ENCODE measurements at regions not wholly inside any gene's neighbourhood (a gene's known extent, or its start where the extent isn't known, plus 50 kb on each side); places are given as distances from the start of the nearest gene placed in this dataset.
"Not testable (repeated sequence)": the region's sequence is repeated elsewhere in the genome, so short reads cannot be mapped to it uniquely, and the experiment has no call there.

DNA sequence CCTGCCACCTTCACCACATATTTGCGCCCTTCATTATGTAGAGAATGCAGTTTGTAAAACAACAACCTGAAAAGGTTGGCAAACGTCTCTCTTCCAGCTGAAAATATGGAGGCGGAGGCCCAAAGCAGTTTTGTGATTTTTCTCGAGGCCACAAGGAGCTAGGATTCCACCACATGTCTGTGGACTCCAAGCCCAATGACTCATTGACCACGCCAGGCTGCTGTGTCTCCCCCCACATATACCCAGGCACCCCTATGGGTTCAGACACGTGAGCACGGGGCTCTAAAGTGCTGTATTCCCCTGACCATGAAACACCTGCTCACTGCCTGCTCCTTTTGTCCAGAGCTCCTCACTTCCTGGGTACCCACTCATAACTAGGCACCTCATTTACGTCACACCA is 121.4 kb upstream of the CDH5 start:
- TF ChIP-seq, protein P1, sequence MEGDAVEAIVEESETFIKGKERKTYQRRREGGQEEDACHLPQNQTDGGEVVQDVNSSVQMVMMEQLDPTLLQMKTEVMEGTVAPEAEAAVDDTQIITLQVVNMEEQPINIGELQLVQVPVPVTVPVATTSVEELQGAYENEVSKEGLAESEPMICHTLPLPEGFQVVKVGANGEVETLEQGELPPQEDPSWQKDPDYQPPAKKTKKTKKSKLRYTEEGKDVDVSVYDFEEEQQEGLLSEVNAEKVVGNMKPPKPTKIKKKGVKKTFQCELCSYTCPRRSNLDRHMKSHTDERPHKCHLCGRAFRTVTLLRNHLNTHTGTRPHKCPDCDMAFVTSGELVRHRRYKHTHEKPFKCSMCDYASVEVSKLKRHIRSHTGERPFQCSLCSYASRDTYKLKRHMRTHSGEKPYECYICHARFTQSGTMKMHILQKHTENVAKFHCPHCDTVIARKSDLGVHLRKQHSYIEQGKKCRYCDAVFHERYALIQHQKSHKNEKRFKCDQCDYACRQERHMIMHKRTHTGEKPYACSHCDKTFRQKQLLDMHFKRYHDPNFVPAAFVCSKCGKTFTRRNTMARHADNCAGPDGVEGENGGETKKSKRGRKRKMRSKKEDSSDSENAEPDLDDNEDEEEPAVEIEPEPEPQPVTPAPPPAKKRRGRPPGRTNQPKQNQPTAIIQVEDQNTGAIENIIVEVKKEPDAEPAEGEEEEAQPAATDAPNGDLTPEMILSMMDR (IDR thresholded peaks at IDR 0.05; ENCODE audit: insufficient read depth, low read depth, low read length), result no peak
- DNase-seq (ENCODE audit: low read depth), result no peak
- POLR2A ChIA-PET, result no interaction called here
- H3K4me3 ChIP-seq (ENCODE audit: low read depth, low read length), result no peak overlapping the region
- CTCF ChIA-PET, result interaction anchor here (0.6 kb wide), 1 partner anchor 342 kb away, joined by 3 read pairs; no protein-coding TSS in a partner anchor
- H3K36me3 ChIP-seq (ENCODE audit: control insufficient read depth, insufficient read depth, low read length), result no peaks in the 10 kb centered on the region
- H3K27me3 ChIP-seq (ENCODE audit: control insufficient read depth, insufficient read depth, low read length), result 0 out of 2 replicates have a peak, but pooled peaks cover 1% of the 10 kb centered on the region

DNA sequence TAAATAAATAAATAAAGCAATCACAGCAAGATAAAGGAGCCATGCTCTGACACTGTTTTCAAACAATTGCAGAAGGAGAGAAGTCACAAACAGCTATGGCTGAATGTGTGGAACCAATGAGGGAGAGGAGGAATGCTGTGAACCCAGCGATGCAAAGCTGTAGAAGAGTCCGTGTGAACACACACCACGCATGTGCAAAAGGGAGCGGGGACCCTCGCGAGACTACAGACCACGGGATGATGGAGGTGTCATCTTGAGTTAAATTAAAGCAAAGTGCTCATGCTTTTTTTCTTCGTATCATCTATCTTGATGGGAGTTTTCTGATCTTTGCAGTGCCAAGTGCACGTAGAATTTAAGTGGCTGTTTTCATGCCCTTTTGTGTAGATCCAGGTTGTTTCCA is 123.8 kb upstream of the CDH5 start:
- ChIA-PET CTCF (no interaction called here), POLR2A (no interaction called here)
- no peaks in the 10 kb centered on the region for H3K36me3 ChIP-seq (ENCODE audit: control insufficient read depth, insufficient read depth, low read length)
- TF ChIP-seq, protein P1 (IDR thresholded peaks at IDR 0.05; ENCODE audit: insufficient read depth, low read depth, low read length), result no peak
- no peak for DNase-seq (ENCODE audit: low read depth)
- H3K4me3 ChIP-seq (ENCODE audit: low read depth, low read length), result no peak overlapping the region
- H3K27me3 ChIP-seq (ENCODE audit: control insufficient read depth, insufficient read depth, low read length), result 0 out of 2 replicates have a peak, but pooled peaks cover 1% of the 10 kb centered on the region

DNA sequence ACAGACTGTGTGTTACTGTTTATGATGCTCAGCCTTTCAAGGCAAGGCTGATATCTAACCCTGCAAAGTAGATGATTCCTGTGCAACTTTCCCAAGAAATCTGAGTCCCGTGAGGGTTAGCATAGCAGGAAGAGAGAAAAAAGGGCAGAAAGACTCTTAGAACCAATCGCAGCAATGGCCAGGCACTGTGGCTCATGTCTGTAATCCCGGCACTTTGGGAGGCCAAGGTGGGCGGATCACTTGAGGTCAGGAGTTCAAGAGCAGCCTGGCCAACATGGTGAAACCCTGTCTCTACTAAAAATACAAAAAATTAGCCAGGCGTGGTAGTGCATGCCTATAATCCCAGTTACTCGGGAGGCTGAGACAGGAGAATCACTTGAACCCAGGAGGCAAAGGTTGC is 124.3 kb upstream of the CDH5 start:
- DNase-seq (ENCODE audit: low read depth); H3K36me3 ChIP-seq (ENCODE audit: control insufficient read depth, insufficient read depth, low read length); POLR2A ChIA-PET; CTCF ChIA-PET; H3K4me3 ChIP-seq (ENCODE audit: low read depth, low read length); H3K27me3 ChIP-seq (ENCODE audit: control insufficient read depth, insufficient read depth, low read length): not testable (repeated sequence)

DNA sequence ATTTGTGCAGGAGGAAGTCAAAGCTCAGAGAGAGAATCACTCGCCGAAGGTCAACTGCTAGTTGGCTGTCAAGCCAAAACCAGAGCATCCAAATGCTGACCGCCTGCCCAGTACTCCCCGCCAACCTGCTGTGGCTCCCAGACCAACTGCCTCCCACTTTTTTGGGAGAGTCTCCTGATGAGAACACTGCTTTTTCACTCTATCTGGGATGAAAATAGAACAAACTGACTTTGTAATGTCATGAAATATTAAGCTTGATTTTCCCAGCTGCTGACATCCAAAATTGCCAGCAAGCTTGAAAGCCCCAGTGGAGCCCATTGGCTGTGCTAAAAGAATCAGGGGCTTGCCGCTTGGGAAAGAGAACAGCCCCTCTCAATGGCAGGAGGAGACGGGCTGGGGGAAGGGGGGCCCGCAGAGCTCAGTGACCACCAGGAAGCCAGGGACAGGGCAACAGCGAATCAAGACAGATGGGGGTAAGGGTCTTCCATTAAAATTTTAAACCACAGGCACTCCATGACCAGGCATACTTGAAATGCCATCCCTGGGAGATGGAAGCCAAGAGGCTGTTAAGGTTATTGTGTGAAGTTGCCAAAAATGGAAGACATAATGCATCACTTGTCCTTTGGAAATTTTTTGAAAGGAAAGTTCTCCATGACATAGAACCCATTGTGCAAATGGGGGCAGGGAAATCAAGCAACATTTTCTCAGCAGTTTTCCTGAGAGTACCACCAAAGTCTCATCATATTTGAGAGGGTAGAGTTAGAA is 125.7 kb upstream of the CDH5 start:
- peaks cover 3% of the 10 kb centered on the region; the same call in 1 of the 2 replicates for H3K27me3 ChIP-seq (ENCODE audit: control insufficient read depth, insufficient read depth, low read length)
- H3K4me3 ChIP-seq (ENCODE audit: low read depth, low read length), result no peak overlapping the region
- CTCF ChIA-PET, result no interaction called here
- POLR2A ChIA-PET, result no interaction called here
- TF ChIP-seq, protein P1 (IDR thresholded peaks at IDR 0.05; ENCODE audit: insufficient read depth, low read depth, low read length), result no peak
- no peak for DNase-seq (ENCODE audit: low read depth)
- no peaks in the 10 kb centered on the region for H3K36me3 ChIP-seq (ENCODE audit: control insufficient read depth, insufficient read depth, low read length)

DNA sequence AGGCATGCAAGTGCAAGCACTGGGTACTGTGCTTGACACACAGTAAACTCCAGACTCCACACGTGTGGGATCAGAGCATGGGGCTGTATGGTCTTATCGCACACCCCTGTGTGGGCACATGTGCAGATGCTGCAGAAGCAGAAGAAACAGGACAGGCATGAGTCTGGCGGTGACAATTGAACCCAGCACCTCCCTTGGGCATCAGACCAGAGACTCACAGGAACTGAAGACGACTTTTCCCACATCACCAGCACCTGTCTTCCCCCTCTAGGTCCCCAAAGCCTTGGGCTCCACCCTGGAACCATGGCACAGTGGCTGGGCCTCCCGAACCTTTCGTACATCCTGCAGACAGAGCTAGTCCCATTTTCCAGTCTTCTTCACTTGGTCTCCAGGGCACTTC is 126.4 kb upstream of the CDH5 start:
- no peak for DNase-seq (ENCODE audit: low read depth)
- TF ChIP-seq, protein P1 (IDR thresholded peaks at IDR 0.05; ENCODE audit: insufficient read depth, low read depth, low read length), result no peak
- peaks cover 3% of the 10 kb centered on the region; the same call in 1 of the 2 replicates for H3K27me3 ChIP-seq (ENCODE audit: control insufficient read depth, insufficient read depth, low read length)
- ChIA-PET POLR2A (no interaction called here), CTCF (no interaction called here)
- no peaks in the 10 kb centered on the region for H3K36me3 ChIP-seq (ENCODE audit: control insufficient read depth, insufficient read depth, low read length)
- H3K4me3 ChIP-seq (ENCODE audit: low read depth, low read length), result no peak overlapping the region

DNA sequence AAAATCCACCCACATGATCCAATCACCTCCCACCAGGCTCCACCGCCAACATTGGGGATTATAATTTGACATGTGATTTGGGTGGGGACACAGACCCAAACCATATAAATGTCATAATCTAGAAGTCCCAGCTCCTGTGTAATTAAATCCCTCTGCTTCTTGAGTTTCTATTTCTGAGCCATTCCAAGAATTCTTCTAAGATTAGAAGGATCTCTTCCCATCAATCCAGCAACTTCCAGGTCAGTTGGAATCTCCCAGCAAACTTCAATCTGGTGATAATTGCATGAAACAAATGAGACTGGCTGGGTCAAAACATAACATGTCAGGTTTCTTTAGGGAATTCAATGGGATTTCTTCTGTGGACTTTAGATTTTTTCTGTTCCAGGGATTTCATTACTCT is 127.8 kb upstream of the CDH5 start:
- Histone ChIP-seq H3K4me3 (ENCODE audit: low read depth, low read length) (no peak overlapping the region), H3K27me3 (ENCODE audit: control insufficient read depth, insufficient read depth, low read length) (peaks cover 4% of the 10 kb centered on the region), H3K36me3 (ENCODE audit: control insufficient read depth, insufficient read depth, low read length) (no peaks in the 10 kb centered on the region)
- TF ChIP-seq, protein P1 (IDR thresholded peaks at IDR 0.05; ENCODE audit: insufficient read depth, low read depth, low read length), result no peak
- no peak for DNase-seq (ENCODE audit: low read depth)
- ChIA-PET CTCF (no interaction called here), POLR2A (no interaction called here)
